ENCODE measurements at regions not wholly inside any gene's neighbourhood (a gene's known extent, or its start where the extent isn't known, plus 50 kb on each side); places are given as distances from the start of the nearest gene placed in this dataset.

- TF ChIP-seq CTCF (conservative IDR thresholded peaks at IDR 0.05; ENCODE audit: low read depth in 2 of 2) (no peak), STAT1 (IDR thresholded peaks at IDR 0.05; ENCODE audit: unreplicated experiment) (no peak)
- TF ChIP-seq, protein P1, sequence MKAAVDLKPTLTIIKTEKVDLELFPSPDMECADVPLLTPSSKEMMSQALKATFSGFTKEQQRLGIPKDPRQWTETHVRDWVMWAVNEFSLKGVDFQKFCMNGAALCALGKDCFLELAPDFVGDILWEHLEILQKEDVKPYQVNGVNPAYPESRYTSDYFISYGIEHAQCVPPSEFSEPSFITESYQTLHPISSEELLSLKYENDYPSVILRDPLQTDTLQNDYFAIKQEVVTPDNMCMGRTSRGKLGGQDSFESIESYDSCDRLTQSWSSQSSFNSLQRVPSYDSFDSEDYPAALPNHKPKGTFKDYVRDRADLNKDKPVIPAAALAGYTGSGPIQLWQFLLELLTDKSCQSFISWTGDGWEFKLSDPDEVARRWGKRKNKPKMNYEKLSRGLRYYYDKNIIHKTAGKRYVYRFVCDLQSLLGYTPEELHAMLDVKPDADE (IDR thresholded peaks at IDR 0.05) = no peak
Measured at GRCh38 chr2:226552571-226553285, 246.9 kb downstream of the IRS1 start (continued).

GRCh38 chr2:226551522-226552250, 247.9 kb downstream of the IRS1 start:
- no peak overlapping the region for H3K27ac ChIP-seq (ENCODE audit: low read depth)
- no peaks in the 10 kb centered on the region for H3F3A ChIP-seq (replicated peaks; ENCODE audit: low read depth)
- ATAC-seq (no peak), DNase-seq (ENCODE audit: low spot score) (no peak)
- Mint-ChIP-seq H3K4me1 (peaks cover 20% of the 10 kb centered on the region), H3K27ac (no peak overlapping the region), H3K9me3 (no peaks in the 10 kb centered on the region), H3K4me3 (no peak overlapping the region), H3K36me3 (ENCODE audit: low read depth) (no peaks in the 10 kb centered on the region), H3K27me3 (ENCODE audit: insufficient read depth, low read depth, poor library complexity) (no peaks in the 10 kb centered on the region)
- no peaks in the 10 kb centered on the region for H3K36me3 ChIP-seq (ENCODE audit: insufficient read depth)
- H3K4me1 ChIP-seq (ENCODE audit: insufficient read depth) = peaks cover 15% of the 10 kb centered on the region
- no peaks in the 10 kb centered on the region for H4K20me1 ChIP-seq (replicated peaks; ENCODE audit: insufficient read depth)
- no peaks in the 10 kb centered on the region for H3K27me3 ChIP-seq (ENCODE audit: insufficient read depth)
- H3K4me2 ChIP-seq = no peak overlapping the region
- H3K4me3 ChIP-seq = no peak overlapping the region
- H3K79me2 ChIP-seq (replicated peaks; ENCODE audit: insufficient read depth) = no peaks in the 10 kb centered on the region
- no peaks in the 10 kb centered on the region for H3K9me2 ChIP-seq (ENCODE audit: insufficient read depth)
- peak overlapping the region; percentile 26; the same call in 1 of the 2 replicates for H2AFZ ChIP-seq
- TF ChIP-seq NANOG (IDR thresholded peaks at IDR 0.05; ENCODE audit: borderline replicate concordance) = no peak
- no peak for TF ChIP-seq ZNF462 (CRISPR knock-in tag; IDR thresholded peaks at IDR 0.05)
- TF ChIP-seq STAT1 (IDR thresholded peaks at IDR 0.05; ENCODE audit: unreplicated experiment) = no peak
- TF ChIP-seq CREB1 (CRISPR knock-in tag; IDR thresholded peaks at IDR 0.05; ENCODE audit: low read depth) = no peak
- TF ChIP-seq, protein P2, sequence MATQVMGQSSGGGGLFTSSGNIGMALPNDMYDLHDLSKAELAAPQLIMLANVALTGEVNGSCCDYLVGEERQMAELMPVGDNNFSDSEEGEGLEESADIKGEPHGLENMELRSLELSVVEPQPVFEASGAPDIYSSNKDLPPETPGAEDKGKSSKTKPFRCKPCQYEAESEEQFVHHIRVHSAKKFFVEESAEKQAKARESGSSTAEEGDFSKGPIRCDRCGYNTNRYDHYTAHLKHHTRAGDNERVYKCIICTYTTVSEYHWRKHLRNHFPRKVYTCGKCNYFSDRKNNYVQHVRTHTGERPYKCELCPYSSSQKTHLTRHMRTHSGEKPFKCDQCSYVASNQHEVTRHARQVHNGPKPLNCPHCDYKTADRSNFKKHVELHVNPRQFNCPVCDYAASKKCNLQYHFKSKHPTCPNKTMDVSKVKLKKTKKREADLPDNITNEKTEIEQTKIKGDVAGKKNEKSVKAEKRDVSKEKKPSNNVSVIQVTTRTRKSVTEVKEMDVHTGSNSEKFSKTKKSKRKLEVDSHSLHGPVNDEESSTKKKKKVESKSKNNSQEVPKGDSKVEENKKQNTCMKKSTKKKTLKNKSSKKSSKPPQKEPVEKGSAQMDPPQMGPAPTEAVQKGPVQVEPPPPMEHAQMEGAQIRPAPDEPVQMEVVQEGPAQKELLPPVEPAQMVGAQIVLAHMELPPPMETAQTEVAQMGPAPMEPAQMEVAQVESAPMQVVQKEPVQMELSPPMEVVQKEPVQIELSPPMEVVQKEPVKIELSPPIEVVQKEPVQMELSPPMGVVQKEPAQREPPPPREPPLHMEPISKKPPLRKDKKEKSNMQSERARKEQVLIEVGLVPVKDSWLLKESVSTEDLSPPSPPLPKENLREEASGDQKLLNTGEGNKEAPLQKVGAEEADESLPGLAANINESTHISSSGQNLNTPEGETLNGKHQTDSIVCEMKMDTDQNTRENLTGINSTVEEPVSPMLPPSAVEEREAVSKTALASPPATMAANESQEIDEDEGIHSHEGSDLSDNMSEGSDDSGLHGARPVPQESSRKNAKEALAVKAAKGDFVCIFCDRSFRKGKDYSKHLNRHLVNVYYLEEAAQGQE (IDR thresholded peaks at IDR 0.05; ENCODE audit: unreplicated experiment) = no peak
- TF ChIP-seq ZNF331 (CRISPR knock-in tag; IDR thresholded peaks at IDR 0.05; ENCODE audit: low read depth) = no peak
